ENCODE measurements at regions not wholly inside any gene's neighbourhood (a gene's known extent, or its start where the extent isn't known, plus 50 kb on each side); places are given as distances from the start of the nearest gene placed in this dataset.
"Not testable (repeated sequence)": the region's sequence is repeated elsewhere in the genome, so short reads cannot be mapped to it uniquely, and the experiment has no call there.

DNA sequence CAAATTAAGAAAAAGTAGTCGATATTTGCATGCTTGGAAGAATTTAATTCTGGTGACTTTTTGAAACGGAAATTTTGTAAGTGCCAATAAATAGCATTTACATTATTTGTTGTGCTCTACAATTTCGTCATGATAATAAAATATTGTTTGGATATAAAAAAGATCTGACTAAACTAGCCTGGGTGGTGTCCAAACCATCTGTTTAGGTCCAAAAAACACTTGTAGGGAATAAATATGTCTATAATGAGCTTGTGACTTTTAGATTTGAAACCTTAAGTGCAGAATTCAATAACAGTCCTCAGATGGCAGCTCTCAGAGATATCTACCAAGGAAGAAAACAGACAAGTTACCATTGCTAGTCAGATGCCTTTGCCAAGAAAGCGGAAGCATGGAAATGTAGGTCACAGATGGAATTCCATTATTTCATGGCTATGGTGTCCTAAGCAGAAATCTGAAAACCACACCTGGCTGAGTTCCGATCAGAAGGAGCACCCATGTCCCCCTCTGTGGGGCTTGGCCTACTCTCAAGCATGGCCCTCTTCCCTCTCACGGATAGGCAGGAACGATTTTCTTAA, 731.1 kb downstream of the RNF144A start:
- no peaks in the 10 kb centered on the region for H3K27me3 ChIP-seq (ENCODE audit: control insufficient read depth, insufficient read depth, low read length)
- no peak overlapping the region for H3K4me2 ChIP-seq (ENCODE audit: low read length)

DNA sequence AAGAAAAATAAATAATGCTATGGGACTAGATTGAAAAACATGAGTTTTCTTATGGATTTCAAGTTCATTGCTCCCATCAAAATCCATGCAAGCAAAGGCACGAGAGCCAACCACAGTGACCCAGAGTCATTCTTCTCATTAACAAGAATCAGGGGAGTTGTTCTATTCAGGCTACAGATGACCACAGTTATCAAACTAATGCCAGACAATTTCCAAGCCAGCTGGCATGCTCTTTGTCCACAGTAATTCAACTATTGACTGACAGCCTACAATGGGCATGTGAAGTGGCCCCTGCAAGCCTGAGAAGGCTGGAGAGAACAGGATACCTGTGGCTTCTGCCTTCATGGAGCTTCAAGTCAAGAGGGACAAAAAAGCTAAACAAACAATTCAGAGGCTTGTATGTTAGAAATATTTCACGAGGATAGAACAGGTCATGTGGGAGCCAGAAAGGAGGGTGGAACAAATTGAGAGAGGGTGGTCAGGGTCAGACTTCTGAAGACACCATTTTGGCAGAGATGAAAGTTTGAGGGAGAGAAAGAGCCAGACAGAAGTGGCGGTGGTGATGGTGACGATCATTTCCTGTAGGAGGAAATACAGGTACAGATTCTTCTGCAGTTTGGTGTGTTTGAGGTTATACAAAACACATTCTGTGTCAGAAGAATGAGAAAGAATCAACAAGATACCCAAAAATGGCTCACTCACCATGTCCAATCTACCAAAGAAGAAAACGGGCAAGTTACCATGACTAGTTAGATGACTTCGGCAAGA, 732.4 kb downstream of the RNF144A start:
- no peaks in the 10 kb centered on the region for H3K79me2 ChIP-seq
- no peaks in the 10 kb centered on the region for H3K36me3 ChIP-seq (ENCODE audit: control insufficient read depth, insufficient read depth, low read length)
- no peaks in the 10 kb centered on the region for H3K4me1 ChIP-seq
- no peak for TF ChIP-seq CTCF (IDR thresholded peaks at IDR 0.05)
- no peak overlapping the region for H2AFZ ChIP-seq
- H3K27me3 ChIP-seq (ENCODE audit: control insufficient read depth, insufficient read depth, low read length) = no peaks in the 10 kb centered on the region
- no peak overlapping the region for H3K27ac ChIP-seq
- H3K9me3 ChIP-seq (ENCODE audit: control insufficient read depth, low read length) = no peaks in the 10 kb centered on the region
- no peak overlapping the region for H3K4me2 ChIP-seq (ENCODE audit: low read length)
- no peak overlapping the region for H3K9ac ChIP-seq
- H3K4me3 ChIP-seq (ENCODE audit: low read depth, low read length) = no peak overlapping the region

More for the DNA sequence above, 731.1 kb downstream of the RNF144A start:
- no peak overlapping the region for H3K27ac ChIP-seq
- H3K9me3 ChIP-seq (ENCODE audit: control insufficient read depth, low read length) = no peaks in the 10 kb centered on the region
- no peaks in the 10 kb centered on the region for H3K4me1 ChIP-seq
- H2AFZ ChIP-seq = no peak overlapping the region
- no peaks in the 10 kb centered on the region for H3K79me2 ChIP-seq
- H3K9ac ChIP-seq = no peak overlapping the region
- H3K4me3 ChIP-seq (ENCODE audit: low read depth, low read length) = no peak overlapping the region
- TF ChIP-seq CTCF (IDR thresholded peaks at IDR 0.05) = no peak
- H3K36me3 ChIP-seq (ENCODE audit: control insufficient read depth, insufficient read depth, low read length) = no peaks in the 10 kb centered on the region

GRCh38 chr2:7653617-7654016, 736.4 kb downstream of the RNF144A start:
- Histone ChIP-seq H3K4me3 (ENCODE audit: low read depth, low read length) (no peak overlapping the region), H3K36me3 (ENCODE audit: control insufficient read depth, insufficient read depth, low read length) (no peaks in the 10 kb centered on the region), H3K9me3 (ENCODE audit: control insufficient read depth, low read length) (no peaks in the 10 kb centered on the region), H3K4me1 (no peaks in the 10 kb centered on the region), H2AFZ (no peak overlapping the region), H3K4me2 (ENCODE audit: low read length) (no peak overlapping the region), H3K27ac (no peak overlapping the region), H3K27me3 (ENCODE audit: control insufficient read depth, insufficient read depth, low read length) (no peaks in the 10 kb centered on the region), H3K79me2 (no peaks in the 10 kb centered on the region), H3K9ac (no peak overlapping the region)
- TF ChIP-seq CTCF (IDR thresholded peaks at IDR 0.05) = no peak

DNA sequence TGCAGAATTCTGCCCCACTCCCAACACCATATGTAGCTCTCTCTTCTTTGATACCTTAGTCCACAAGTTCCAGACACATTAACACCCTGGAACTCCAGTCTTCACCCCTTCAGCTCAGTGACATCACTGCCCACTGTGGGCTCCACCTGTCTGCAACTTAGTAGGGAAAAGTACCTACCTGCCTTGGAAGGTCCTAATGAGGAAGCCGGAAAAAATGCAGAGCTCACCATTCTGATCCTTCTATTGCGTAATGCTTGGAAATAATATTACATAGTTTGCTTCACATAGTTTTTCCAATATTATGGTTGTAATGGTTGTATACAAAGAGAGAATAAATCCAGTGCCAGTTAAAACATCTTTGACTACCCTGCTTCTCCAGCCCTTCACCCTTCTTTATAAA, 738.4 kb downstream of the RNF144A start:
- Histone ChIP-seq H2AFZ (no peak overlapping the region), H3K9me3 (ENCODE audit: control insufficient read depth, low read length) (no peaks in the 10 kb centered on the region), H3K27me3 (ENCODE audit: control insufficient read depth, insufficient read depth, low read length) (no peaks in the 10 kb centered on the region), H3K36me3 (ENCODE audit: control insufficient read depth, insufficient read depth, low read length) (no peaks in the 10 kb centered on the region), H3K4me3 (ENCODE audit: low read depth, low read length) (no peak overlapping the region), H3K79me2 (no peaks in the 10 kb centered on the region), H3K4me2 (ENCODE audit: low read length) (no peak overlapping the region), H3K9ac (no peak overlapping the region), H3K27ac (no peak overlapping the region), H3K4me1 (no peaks in the 10 kb centered on the region)
- TF ChIP-seq CTCF (IDR thresholded peaks at IDR 0.05) = no peak

- not testable (repeated sequence) for H3K4me2 ChIP-seq (ENCODE audit: low read length); H2AFZ ChIP-seq; H3K79me2 ChIP-seq; H3K9ac ChIP-seq; H3K27ac ChIP-seq; H3K36me3 ChIP-seq (ENCODE audit: control insufficient read depth, insufficient read depth, low read length); H3K4me1 ChIP-seq; H3K4me3 ChIP-seq (ENCODE audit: low read depth, low read length); H3K27me3 ChIP-seq (ENCODE audit: control insufficient read depth, insufficient read depth, low read length); H3K9me3 ChIP-seq (ENCODE audit: control insufficient read depth, low read length)
These were observed 740.3 kb downstream of the RNF144A start for GRCh38 chr2:7657526-7657925.

Data from parathyroid adenoma (tissue), 2 donors.